Stimulated activated CD4-positive, alpha-beta T cell treated with anti-CD3 and anti-CD28 coated beads, TNF-alpha, amount 100 ng/mL, for 1 hour (primary cell): ENCODE measurements at regions not wholly inside any gene's neighbourhood (a gene's known extent, or its start where the extent isn't known, plus 50 kb on each side); places are given as distances from the start of the nearest gene placed in this dataset.
"Not testable (repeated sequence)": the region's sequence is repeated elsewhere in the genome, so short reads cannot be mapped to it uniquely, and the experiment has no call there.

Experiments used
- DNase-seq, 3 donors: peaks; one replicate each; pipeline ENCODE4 v3.0.0-alpha.2; 2020; ENCODE audit warnings: low read depth in 3 of 3, low spot score in 1 of 3

DNA sequence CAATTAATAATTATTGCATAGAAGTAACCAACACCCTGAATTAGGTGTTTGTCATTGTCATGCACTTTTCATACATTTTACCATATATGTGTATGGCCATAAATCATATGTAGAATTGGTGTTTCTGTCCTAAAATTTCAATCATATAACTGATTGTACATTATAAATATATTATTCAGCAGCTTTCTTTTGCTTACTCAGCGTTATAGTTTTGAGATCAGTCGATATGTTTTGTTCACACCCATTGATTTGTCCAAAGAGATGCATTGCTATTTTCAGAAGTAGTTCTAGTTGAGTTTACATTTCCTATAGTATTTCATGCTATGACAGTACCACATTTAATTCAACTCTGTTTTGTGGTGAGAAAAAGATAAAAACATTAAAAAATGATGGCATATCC, 50.5 kb upstream of the PARP4 start:
- DNase-seq: no peak

DNA sequence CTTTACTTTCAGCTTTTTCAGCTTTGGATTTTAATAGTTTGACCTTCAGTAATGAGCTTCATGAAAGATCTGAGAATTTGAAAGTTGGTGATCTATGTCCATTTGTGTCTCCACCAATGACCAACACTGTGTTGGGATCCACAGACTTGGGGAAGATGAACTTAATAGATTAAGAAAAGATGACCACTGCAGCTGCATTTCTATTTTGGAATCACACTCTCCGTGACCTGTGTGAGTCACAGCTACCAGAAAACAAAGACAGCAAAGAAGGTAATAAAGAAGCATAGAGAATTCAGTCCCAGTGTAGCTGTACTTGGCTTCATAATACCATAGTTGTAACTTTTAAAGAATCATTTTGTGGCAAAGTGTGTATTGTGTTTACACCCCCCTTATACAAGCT, 51.4 kb upstream of the PARP4 start:
- DNase-seq: not testable (repeated sequence)

- no peak for DNase-seq
Measured at GRCh38 chr13:24564881-24565280, 52.3 kb upstream of the PARP4 start.

DNA sequence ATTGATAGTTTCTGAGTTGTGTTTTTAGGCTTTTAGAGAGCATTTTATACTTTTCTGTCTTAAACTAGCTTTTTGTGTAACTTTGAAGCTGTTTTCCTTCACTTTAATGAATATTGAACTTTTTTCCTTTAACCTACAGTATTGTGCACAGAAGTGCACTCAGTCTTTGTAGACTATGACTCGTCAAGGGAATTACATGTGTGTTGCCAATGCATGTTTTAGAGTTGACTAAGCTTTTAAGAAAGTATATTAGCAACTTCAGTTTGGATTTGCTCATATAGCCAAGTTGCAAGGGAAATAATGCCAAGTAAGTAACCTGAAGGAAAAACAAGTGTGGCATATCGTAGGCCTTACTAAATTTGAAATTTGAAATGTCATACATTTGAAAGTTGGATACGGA, 55.0 kb upstream of the PARP4 start:
- DNase-seq: not testable (repeated sequence)

DNA sequence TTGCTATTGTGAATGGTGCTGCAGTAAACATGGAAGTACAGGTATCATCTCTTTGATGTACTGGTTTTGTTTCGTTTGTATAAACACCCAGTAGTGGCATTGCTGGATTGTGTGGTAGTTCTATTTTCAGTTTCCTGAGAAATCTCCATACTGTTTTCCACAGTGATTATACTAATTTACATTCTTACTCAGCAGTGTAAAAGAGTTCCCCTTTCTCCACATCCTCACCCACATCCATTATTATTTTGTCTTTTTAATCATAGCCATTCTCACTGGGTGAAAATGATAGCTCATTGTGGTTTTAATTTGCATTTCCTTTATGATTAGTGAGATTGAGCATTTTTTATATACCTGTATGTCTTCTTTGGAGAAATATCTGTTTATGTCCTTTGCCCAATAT, 62.3 kb upstream of the PARP4 start:
- no peak for DNase-seq

DNA sequence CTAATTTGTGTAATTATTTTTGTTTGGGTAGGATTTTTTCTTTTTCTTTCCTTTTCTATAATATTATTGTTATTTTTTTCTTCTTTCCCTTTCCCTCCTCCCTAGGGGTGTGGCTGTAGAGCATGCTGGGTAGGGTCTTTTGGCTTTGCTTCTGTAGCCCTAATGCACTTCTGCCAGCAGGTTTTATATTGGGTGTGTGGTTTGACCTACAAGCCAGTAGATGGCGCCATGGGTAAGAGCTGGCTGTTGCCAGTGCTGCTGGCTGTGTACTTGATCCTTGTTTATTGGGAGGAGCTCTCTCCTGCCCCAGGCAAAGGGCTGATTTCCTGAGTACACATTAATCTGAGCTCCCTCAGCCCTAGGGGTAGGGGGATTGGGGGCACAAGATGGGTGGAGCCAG, 67.7 kb upstream of the PARP4 start:
- DNase-seq: not testable (repeated sequence)

DNA sequence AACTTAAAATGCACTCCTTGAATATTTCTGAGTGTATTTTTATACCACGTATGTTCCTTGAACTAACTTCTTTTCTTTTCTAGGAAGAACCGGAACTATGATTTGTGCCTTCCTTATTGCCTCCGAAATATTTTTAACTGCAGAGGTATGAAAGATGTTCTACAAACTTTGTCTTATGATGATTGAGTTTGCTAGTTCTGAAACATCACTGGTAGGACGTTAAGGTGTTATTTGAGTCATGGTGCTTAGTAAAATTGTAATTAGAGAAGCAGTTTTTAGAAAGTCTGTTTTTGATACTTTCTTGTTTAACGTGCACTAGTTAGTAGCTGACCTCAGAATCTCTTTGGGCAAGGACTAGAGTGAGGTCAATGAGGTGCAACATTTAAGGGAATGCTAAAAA, 69.0 kb upstream of the PARP4 start:
- not testable (repeated sequence) for DNase-seq

GRCh38 chr13:24591697-24592096, 79.1 kb upstream of the PARP4 start:
- DNase-seq: not testable (repeated sequence)

DNA sequence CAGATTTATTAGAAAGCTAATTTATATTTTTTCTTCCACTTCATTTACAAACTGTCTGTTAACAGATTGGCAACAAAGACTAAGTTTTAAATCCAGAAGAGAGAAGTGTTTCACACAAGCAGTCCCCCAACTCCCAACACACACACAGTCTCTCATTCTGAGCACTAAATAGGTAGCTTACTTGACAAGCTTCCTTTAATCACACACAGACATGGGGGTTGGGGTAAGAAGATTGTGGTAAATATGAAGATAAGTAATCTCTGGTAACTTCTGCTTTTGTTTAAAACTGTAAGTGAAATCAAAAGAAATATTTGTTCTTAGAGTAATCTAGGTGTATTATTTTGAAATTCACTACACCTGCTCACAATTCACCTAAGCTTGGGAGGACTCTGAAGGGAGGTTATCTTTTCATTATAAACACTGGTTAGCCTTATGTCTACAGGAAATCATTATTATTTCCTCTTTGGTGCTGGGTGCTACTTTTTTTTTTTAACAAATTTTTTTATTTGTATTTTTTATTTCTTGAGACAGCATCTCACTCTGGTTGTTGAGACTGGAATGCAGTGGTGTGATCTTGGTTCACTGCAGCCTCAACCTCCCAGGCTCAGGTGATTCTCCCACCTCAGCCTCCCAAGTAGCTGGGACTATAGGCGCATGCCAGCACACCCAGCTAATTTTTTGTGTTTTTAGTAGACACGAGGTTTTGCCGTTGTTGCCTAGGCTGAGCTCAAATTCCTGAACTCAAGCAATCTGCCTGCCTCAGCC, 82.1 kb upstream of the ATP12A start:
- DNase-seq: not testable (repeated sequence)

DNA sequence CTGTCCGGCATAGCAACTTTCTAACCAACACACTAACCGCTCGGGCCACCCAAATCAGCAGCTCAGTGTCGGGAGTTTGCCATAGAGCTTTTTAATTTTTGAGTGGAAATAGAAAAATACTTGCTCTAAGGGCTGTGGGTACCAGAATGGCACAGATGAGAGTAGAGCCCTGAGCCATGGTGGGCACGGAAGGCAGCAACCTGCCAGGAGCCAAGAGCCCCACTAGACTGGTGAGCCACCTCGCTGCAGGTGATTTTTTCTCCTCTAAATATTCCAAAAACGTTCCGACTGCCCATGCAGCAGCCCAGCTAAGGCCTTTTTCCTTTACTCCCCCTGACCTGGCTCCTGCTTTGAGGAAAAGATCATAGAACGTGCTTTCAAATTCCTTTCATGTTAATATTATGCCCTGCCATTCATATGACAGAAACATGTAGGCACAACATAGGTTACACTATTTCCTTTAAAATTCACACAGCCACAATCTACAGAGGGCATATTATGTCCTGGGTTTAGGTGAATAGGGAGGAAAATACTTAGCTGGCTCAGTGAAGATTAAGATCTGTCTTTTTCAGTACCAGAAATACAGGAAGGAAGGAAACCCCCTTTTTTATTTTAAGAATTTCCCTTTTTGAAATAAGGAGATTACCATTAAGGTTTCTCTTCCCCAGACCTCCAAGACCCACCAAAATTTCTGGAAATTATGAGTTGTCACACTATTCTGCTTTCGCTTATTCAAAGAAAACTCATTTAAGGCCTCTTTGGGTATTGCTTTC, 81.0 kb upstream of the ATP12A start:
- not testable (repeated sequence) for DNase-seq

GRCh38 chr13:24605923-24606372, 74.3 kb upstream of the ATP12A start:
- DNase-seq: no peak

- DNase-seq: no peak
Measured at GRCh38 chr13:24606486-24607170, 73.6 kb upstream of the ATP12A start.

DNA sequence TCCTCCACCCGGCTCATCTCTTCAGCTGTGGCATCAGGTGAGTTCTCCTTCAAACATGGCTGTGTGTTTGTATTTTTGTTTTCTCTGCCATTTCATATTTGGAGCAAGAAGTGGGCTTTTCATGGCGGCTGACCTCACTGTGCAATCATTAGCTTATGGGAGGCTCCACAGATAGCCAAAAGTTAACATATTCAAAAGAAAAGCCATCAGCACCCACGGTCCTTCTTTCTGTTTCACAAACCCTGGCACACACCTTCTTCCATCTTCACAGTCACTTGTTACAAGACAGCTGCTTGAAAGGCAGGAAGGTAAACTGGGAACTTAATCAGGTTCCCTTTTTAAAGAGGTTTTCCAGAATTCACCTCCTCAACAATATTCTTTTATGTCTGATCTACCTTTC, 69.3 kb upstream of the ATP12A start:
- DNase-seq: no peak

- no peak for DNase-seq
Measured at GRCh38 chr13:24612726-24613125, 67.5 kb upstream of the ATP12A start.

- no peak for DNase-seq
Measured at GRCh38 chr13:24613128-24613527, 67.1 kb upstream of the ATP12A start.

DNA sequence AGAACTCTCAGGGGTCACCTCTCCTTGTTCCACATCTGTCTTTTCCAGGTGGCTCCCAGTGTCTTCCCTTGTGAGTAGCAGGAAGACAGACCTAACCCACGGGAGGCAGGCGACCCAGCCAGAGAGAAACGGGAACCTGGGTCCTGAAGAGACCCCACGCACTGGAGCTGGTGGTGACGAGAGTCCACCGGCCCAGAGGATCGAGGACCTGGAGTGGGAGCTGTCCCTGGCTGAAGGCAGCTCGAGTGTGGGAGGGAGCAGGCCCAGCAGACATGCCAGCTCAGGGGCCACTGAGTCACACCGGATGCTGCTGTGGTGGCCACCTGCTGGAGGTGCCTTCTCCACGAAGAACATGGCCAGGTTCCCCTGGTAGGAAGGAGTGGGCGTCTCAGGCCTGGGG, 66.5 kb upstream of the ATP12A start:
- DNase-seq: no peak

- no peak for DNase-seq
Measured at GRCh38 chr13:24614306-24615080, 65.7 kb upstream of the ATP12A start.

- no peak for DNase-seq
Measured at GRCh38 chr13:24615114-24615513, 65.1 kb upstream of the ATP12A start.

DNA sequence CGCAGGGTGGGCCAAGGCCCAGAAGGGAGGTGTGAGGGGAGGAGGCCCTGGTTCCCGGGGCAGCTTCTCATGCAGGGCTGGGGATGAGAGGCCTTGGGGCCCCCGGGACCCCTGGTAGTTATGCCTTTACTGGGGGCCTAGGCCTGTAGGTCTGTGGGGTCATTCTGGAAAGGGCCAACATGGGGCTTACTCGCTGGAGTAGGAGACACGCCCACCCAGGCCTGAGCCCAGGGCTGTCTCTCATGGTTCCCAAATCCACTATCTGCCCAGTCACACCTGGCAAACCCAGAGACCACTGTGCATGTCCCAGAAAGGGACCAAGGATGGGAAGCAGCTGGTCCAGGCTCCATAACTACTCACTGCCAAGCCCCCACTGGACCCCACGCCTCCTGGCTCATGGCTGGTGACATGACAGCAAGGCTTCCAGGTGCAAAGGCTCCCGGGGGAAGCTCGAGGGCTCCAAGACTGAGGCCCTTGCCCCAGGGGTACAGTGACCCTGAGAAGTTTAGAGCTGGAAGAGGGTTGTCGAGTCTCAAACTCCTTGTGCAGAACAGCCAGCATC, 64.2 kb upstream of the ATP12A start:
- DNase-seq: no peak

GRCh38 chr13:24616514-24616913, 63.7 kb upstream of the ATP12A start:
- no peak for DNase-seq
